GM21717 (cell line): ENCODE measurements at regions not wholly inside any gene's neighbourhood (a gene's known extent, or its start where the extent isn't known, plus 50 kb on each side); places are given as distances from the start of the nearest gene placed in this dataset.

ENCODE experiments used
- ATAC-seq: cut with Tn5 transposase; IDR thresholded peaks from one replicate; pipeline ENCODE4 v1.9.1; 2021; ENCODE audit warnings: mild to moderate bottlenecking, moderate library complexity; ENCODE audit not compliant: unreplicated experiment

GRCh38 chr6:62480544-62480943 is 194.5 kb upstream of the KHDRBS2 start:
- no peak for ATAC-seq

GRCh38 chr6:62479697-62480220 is 193.7 kb upstream of the KHDRBS2 start:
- no peak for ATAC-seq

GRCh38 chr6:62474793-62475192 is 188.8 kb upstream of the KHDRBS2 start:
- no peak for ATAC-seq

GRCh38 chr6:62466607-62467006 is 180.6 kb upstream of the KHDRBS2 start:
- no peak for ATAC-seq

- ATAC-seq = no peak
Measured at GRCh38 chr6:62465206-62465605, 179.2 kb upstream of the KHDRBS2 start.

GRCh38 chr6:62452586-62452985 is 166.6 kb upstream of the KHDRBS2 start:
- ATAC-seq = no peak

- no peak for ATAC-seq
Measured at GRCh38 chr6:62446647-62447316, 160.8 kb upstream of the KHDRBS2 start.

- no peak for ATAC-seq
Measured at GRCh38 chr6:62445521-62445920, 159.5 kb upstream of the KHDRBS2 start.

GRCh38 chr6:62441182-62441581 is 155.2 kb upstream of the KHDRBS2 start:
- no peak for ATAC-seq

GRCh38 chr6:62429781-62430180 is 143.8 kb upstream of the KHDRBS2 start:
- ATAC-seq = no peak

GRCh38 chr6:62400521-62401259 is 114.7 kb upstream of the KHDRBS2 start:
- no peak for ATAC-seq

GRCh38 chr6:62393608-62394007 is 107.6 kb upstream of the KHDRBS2 start:
- no peak for ATAC-seq

GRCh38 chr6:62392291-62392690 is 106.3 kb upstream of the KHDRBS2 start:
- ATAC-seq = no peak

GRCh38 chr6:62391358-62391757 is 105.3 kb upstream of the KHDRBS2 start:
- no peak for ATAC-seq

GRCh38 chr6:62390401-62390800 is 104.4 kb upstream of the KHDRBS2 start:
- ATAC-seq = no peak

GRCh38 chr6:62371453-62372210 is 85.6 kb upstream of the KHDRBS2 start:
- ATAC-seq = no peak

GRCh38 chr6:62367601-62368000 is 81.6 kb upstream of the KHDRBS2 start:
- ATAC-seq = peak; percentile 97

GRCh38 chr6:62362097-62362496 is 76.1 kb upstream of the KHDRBS2 start:
- ATAC-seq = no peak

GRCh38 chr6:62357835-62358234 is 71.8 kb upstream of the KHDRBS2 start:
- ATAC-seq = no peak

- ATAC-seq = no peak
Measured at GRCh38 chr6:62354261-62354660, 68.2 kb upstream of the KHDRBS2 start.

- no peak for ATAC-seq
Measured at GRCh38 chr6:62345962-62346689, 60.1 kb upstream of the KHDRBS2 start.
